ENCODE measurements at regions not wholly inside any gene's neighbourhood (a gene's known extent, or its start where the extent isn't known, plus 50 kb on each side); places are given as distances from the start of the nearest gene placed in this dataset.

DNA sequence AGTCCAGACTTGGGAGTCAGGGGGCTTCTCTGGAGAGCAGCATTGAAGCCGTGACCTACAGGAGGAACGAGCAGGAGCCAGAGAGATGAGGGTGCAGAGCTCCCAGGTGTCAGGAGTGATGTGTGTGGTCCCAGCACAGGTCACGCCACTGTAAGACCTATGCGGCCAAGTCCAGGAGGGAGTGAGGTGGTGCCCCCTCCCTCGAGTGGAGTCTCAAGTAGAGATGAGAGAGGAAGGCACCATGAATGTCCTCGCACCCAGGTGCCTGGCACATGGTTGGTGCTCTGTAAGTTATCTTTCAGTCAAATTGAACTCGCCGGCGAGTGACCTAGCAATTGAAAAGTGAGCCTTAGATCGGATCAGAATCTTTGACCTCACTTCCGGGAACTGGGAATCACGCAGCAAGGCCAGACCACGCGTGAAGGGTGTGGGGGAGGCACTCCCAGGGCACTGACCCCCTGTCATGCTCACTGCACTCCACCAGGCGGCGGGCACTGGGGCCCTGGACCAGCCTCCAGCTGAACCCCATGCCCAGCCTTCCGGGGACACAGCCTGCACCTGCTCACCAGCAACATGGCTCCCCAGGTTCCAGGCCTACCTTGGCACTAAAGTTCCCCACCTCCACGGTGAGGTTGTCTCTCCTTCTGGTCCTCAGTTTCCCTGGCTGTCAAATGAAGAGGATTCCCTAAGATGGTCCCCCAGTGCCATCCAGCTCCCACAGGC lies 127.4 kb downstream of the HMX1 start:
- TF ChIP-seq ZFX (IDR thresholded peaks at IDR 0.05; ENCODE audit: borderline replicate concordance) = no peak
- TF ChIP-seq, protein P1, sequence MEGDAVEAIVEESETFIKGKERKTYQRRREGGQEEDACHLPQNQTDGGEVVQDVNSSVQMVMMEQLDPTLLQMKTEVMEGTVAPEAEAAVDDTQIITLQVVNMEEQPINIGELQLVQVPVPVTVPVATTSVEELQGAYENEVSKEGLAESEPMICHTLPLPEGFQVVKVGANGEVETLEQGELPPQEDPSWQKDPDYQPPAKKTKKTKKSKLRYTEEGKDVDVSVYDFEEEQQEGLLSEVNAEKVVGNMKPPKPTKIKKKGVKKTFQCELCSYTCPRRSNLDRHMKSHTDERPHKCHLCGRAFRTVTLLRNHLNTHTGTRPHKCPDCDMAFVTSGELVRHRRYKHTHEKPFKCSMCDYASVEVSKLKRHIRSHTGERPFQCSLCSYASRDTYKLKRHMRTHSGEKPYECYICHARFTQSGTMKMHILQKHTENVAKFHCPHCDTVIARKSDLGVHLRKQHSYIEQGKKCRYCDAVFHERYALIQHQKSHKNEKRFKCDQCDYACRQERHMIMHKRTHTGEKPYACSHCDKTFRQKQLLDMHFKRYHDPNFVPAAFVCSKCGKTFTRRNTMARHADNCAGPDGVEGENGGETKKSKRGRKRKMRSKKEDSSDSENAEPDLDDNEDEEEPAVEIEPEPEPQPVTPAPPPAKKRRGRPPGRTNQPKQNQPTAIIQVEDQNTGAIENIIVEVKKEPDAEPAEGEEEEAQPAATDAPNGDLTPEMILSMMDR (IDR thresholded peaks at IDR 0.05) = no peak; the same call in 1 of the 2 replicates
- no peak overlapping the region for H3K27ac ChIP-seq

DNA sequence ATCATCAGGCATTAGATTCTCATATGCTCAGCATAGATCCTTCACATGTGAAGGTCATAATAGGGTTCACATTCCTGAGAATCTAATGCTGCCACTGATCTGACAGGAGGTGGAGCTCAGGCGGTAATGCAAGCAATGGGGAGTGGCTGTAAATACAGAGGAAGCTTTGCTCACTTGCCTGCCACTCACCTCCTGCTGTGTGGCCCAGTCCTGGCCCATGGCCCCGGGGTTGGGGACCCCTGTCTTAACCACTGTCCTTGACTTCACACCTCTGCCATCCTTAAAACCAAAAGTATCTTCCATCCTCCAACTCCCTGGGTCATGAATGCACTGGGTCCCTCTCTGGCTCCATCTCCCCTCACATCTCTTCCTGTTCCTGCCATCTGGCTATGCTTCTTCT lies 129.1 kb downstream of the HMX1 start:
- no peak for TF ChIP-seq ZFX (IDR thresholded peaks at IDR 0.05; ENCODE audit: borderline replicate concordance)
- TF ChIP-seq, protein P1 (IDR thresholded peaks at IDR 0.05) = no peak
- no peak overlapping the region for H3K27ac ChIP-seq

DNA sequence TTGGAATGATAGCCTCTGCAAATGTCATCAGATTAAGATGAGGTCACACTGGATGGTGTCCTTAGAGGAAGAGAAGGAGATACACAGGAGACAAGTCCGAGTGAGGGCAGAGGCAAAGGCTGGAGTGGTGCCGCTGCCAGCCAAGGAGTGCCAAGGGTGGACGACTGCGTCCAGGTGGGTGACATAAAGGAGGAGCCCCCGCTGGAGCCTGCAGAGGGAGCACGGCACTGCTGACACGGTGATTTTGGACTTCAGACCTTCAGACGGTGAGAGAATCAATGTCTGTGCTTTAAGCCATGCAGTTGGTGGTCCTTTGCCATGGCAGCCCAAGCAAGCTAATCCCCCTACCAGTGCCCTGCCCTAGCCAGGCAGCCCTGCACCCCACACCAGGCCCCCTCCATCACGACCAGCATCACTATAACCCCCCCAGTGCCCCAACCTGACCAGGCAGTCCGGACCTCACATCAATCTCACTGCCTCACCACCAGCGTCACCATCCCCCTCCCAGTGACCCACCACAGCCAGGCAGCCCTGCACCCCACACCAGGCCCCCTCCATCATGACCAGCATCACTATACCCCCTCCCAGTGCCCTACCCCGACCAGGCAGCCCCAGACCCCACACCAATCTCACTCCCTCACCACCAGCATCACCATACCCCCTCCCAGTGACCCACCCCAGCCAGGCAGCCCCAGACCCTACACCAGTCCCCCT lies 130.0 kb downstream of the HMX1 start:
- TF ChIP-seq ZFX (IDR thresholded peaks at IDR 0.05; ENCODE audit: borderline replicate concordance) = no peak
- TF ChIP-seq, protein P1 (IDR thresholded peaks at IDR 0.05) = no peak
- H3K27ac ChIP-seq = no peak overlapping the region

DNA sequence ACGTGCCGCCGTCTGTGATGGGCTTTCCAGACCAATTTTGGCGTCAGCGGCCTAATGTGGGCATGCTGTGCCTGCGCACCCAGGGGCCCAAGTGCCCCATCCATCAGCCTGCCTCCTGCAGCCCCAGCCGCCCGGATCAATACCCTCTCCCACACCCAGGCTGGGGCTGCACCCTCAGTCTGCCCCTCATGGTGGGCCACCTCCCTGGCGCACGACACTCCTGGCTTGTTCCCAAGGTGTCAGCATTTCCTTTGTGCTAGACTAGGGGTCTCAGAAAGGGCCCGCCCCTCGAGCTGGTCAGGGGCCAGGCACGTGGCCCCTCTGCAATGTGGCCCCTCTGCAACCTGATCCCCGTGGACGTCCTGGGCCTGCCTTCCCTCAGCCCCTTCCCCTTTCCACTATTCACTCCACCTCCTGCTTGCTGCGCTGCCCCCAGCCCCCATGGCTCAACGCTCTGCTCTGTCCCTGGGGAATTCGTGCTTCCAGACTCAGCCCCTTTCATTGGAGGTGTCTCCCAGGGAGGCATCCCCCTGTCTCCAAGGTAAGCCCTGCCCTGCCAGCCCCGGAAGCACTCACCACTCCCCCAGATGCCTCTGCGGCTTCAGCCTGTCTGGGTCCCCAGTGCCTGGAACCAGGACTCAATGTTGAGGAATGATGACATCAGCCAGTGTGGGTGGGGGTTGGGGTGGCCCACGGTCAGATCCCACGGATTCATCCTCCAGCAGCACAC lies 130.8 kb downstream of the HMX1 start:
- TF ChIP-seq ZFX (IDR thresholded peaks at IDR 0.05; ENCODE audit: borderline replicate concordance) = no peak
- TF ChIP-seq, protein P1 (IDR thresholded peaks at IDR 0.05) = no peak
- H3K27ac ChIP-seq = no peak overlapping the region

DNA sequence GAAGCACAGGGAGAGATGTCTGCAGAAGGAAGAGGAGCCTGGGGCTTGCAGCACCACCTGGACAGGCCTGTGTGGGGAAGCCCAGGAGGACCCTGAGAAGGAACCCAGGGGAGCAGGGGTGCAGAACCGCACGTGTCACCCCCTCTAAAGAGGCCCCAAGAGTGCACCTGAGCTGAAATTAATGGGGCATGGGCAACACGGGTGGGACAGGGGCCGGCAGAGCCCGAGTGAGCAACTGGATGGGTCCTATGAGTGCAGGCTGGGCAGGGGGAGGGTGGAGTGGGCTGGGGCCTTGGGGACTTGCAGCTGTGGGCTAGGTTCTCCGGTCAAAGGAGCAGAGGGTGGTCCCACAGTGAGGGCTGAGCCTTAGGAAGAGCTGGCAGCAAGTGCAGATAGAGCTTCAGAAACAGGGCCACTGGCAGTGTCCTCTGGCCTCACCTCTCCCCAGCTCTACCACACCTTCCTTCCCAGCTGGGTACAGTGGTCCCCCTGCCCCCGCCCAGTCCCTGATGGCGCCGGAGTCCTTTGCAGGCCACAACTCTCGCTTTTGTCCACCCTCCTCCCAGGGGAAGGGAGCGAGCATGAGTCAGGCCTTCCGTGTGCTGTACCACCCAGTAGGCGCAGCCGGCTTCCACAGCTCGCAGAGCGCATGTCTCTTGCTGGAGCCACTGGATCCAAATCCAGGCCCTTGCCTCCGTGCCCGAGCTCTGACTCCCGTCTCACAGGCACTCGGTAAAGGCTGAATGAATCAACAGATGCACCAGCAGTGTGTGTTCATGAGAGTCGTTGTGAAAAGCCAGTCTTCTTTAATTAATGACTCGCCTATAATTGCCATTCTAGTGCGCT lies 131.6 kb downstream of the HMX1 start:
- H3K27ac ChIP-seq = no peak overlapping the region
- TF ChIP-seq, protein P1 (IDR thresholded peaks at IDR 0.05) = no peak

DNA sequence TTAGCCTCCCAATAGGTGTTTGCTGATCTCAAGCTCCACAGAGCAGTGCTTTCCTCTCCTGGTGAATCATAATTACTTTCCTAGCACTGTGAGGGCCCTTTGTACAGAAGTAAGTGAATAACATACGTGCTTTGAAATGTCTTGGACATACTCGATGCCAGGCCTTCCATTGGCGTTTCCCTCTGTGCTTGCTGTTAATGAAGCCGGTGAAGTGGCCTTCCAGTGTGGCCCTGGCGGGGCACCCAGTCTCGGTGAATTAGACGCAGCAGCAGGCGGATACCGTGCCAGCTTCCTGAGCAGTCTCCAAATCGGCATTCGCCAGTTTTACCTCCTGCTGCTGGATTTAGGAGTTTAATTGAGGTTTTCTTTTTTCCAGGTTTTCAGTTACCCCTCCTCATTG lies 132.3 kb downstream of the HMX1 start:
- TF ChIP-seq, protein P1 (IDR thresholded peaks at IDR 0.05) = no peak
- TF ChIP-seq ZFX (IDR thresholded peaks at IDR 0.05; ENCODE audit: borderline replicate concordance) = no peak
- H3K27ac ChIP-seq = no peak overlapping the region
